GM23248 (cell line): ENCODE measurements at regions not wholly inside any gene's neighbourhood (a gene's known extent, or its start where the extent isn't known, plus 50 kb on each side); places are given as distances from the start of the nearest gene placed in this dataset.
"Not testable (repeated sequence)": the region's sequence is repeated elsewhere in the genome, so short reads cannot be mapped to it uniquely, and the experiment has no call there.

Experiments used
- DNase-seq: peaks from one replicate; pipeline ENCODE4 v3.0.0-alpha.2; 2015
- H2AFZ ChIP-seq: fragments of 200-600 bp; sonication (generic); 2 replicates; pipeline ENCODE4 v1.6.1; 2016; ENCODE audit warnings: antibody characterized with exemption
- H3F3A ChIP-seq: fragments of 200-600 bp; sonication (generic); 2 replicates; pipeline ENCODE4 v1.6.1; 2016; ENCODE audit warnings: mild to moderate bottlenecking, antibody characterized with exemption, mixed run types; ENCODE audit not compliant: insufficient read depth
- H3K27ac ChIP-seq: fragments of 200-600 bp; sonication (generic); 2 replicates; pipeline ENCODE4 v1.5.1; 2016; ENCODE audit warnings: mild to moderate bottlenecking
- H3K27me3 ChIP-seq: fragments of 200-600 bp; sonication (generic); replicated peaks from 2 replicates; pipeline ENCODE4 v1.6.1; 2016; ENCODE audit warnings: mild to moderate bottlenecking; ENCODE audit not compliant: insufficient read depth
- H3K36me3 ChIP-seq: fragments of 200-600 bp; sonication (generic); 2 replicates; pipeline ENCODE4 v1.6.1; 2016; ENCODE audit warnings: low read depth, mild to moderate bottlenecking
- H3K4me1 ChIP-seq: fragments of 200-600 bp; sonication (generic); 2 replicates; pipeline ENCODE4 v1.6.1; 2016; ENCODE audit warnings: mild to moderate bottlenecking; ENCODE audit not compliant: insufficient read depth
- H3K4me2 ChIP-seq: fragments of 200-600 bp; sonication (generic); one replicate; pipeline ENCODE4 v1.6.1; 2016; ENCODE audit warnings: mild to moderate bottlenecking; ENCODE audit not compliant: unreplicated experiment
- H3K4me3 ChIP-seq: fragments of 200-600 bp; sonication (generic); 2 replicates; pipeline ENCODE4 v1.5.1; 2016; ENCODE audit warnings: mild to moderate bottlenecking
- H3K79me2 ChIP-seq: fragments of 200-600 bp; sonication (generic); 2 replicates; pipeline ENCODE4 v1.6.1; 2016; ENCODE audit warnings: mild to moderate bottlenecking; ENCODE audit not compliant: insufficient read depth
- H3K9ac ChIP-seq: fragments of 200-600 bp; sonication (generic); 2 replicates; pipeline ENCODE4 v1.6.1; 2016; ENCODE audit warnings: mild to moderate bottlenecking
- H3K9me2 ChIP-seq: fragments of 200-600 bp; sonication (generic); 2 replicates; pipeline ENCODE4 v1.6.1; 2016; ENCODE audit warnings: mixed run types, mild to moderate bottlenecking, moderate library complexity; ENCODE audit not compliant: insufficient read depth
- H3K9me3 ChIP-seq: fragments of 200-600 bp; sonication (generic); one replicate; pipeline ENCODE4 v1.6.1; 2017; ENCODE audit warnings: low read depth
- H4K20me1 ChIP-seq: fragments of 200-600 bp; sonication (generic); 2 replicates; pipeline ENCODE4 v1.6.0; 2016; ENCODE audit not compliant: insufficient read depth
- EZH2 ChIP-seq: fragments of 200-600 bp; sonication (generic); IDR thresholded peaks from 2 replicates; pipeline ENCODE4 v1.6.1; 2018; ENCODE audit warnings: antibody characterized with exemption, mild to moderate bottlenecking; ENCODE audit not compliant: insufficient read depth, poor library complexity, severe bottlenecking
- EZH2phosphoT487 ChIP-seq: fragments of 200-600 bp; sonication (generic); IDR thresholded peaks from 2 replicates; pipeline ENCODE4 v1.6.1; 2018; ENCODE audit warnings: antibody characterized with exemption, moderate library complexity, mild to moderate bottlenecking, low read depth; ENCODE audit not compliant: insufficient read depth
- WGBS, 2 experiments: methylation state at CpG; one replicate each; pipeline ENCODE4 v1.1.6; 2015 to 2017; ENCODE audit warnings: low lambda C conversion rate in 2 of 2, low coverage in 1 of 2; ENCODE audit errors: missing lambda C conversion rate in 2 of 2; 5-methylcytosine and 5-hydroxymethylcytosine counted together
- in situ Hi-C: fragments of 300-500 bp; cut with MboI; formaldehyde crosslinking; loops from 2 replicates; pipeline ENCODE4 v1.15.0; 2020

GRCh38 chr5:61229416-61229815, 67.1 kb upstream of the SMIM15 start:
- no peaks in the 10 kb centered on the region for H4K20me1 ChIP-seq
- in situ Hi-C loops, result no loop called here
- H3K9me2 ChIP-seq, result no peaks in the 10 kb centered on the region
- H3F3A ChIP-seq, result no peaks in the 10 kb centered on the region
- no peak overlapping the region for H3K4me2 ChIP-seq
- H3K27ac ChIP-seq, result no peak overlapping the region
- no peaks in the 10 kb centered on the region for H3K79me2 ChIP-seq
- DNase-seq, result no peak
- no peak for TF ChIP-seq EZH2phosphoT487
- no peak for TF ChIP-seq EZH2
- 50 to 59% methylated on average over 6 of the region's 6 CpGs for WGBS, 2 experiments
- H3K9ac ChIP-seq, result no peak overlapping the region
- no peaks in the 10 kb centered on the region for H3K36me3 ChIP-seq
- H3K27me3 ChIP-seq, result no peaks in the 10 kb centered on the region
- no peak overlapping the region for H3K4me3 ChIP-seq
- H3K9me3 ChIP-seq, result no peaks in the 10 kb centered on the region
- no peaks in the 10 kb centered on the region for H3K4me1 ChIP-seq
- H2AFZ ChIP-seq, result no peak overlapping the region

DNA sequence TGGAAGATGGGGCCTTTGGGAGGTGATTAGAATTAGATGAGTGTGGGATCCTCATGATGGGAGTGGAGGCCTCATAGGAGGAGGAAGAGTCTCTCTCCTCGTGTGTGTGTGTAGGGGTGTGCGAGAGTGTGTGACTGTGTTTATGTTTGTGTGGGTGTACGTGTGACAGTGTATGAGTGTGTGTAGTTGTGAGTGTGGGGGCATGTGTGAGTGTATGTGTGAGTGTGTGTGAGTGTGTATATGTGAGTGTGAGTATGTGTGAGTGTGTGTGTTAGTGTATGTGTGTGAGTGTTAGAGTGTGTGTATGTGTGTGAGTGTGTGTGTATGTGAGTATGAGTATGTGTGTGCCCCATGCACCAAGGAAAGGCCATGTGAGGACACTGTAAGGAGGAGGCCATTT, 68.2 kb upstream of the SMIM15 start:
- H3F3A ChIP-seq, result no peaks in the 10 kb centered on the region
- H3K27me3 ChIP-seq, result no peaks in the 10 kb centered on the region
- no peak for DNase-seq
- no peak overlapping the region for H3K4me3 ChIP-seq
- H3K79me2 ChIP-seq, result no peaks in the 10 kb centered on the region
- in situ Hi-C loops, result no loop called here
- H2AFZ ChIP-seq, result no peak overlapping the region
- H3K9me2 ChIP-seq, result no peaks in the 10 kb centered on the region
- H3K36me3 ChIP-seq, result no peaks in the 10 kb centered on the region
- H3K4me1 ChIP-seq, result no peaks in the 10 kb centered on the region
- no peak overlapping the region for H3K27ac ChIP-seq
- WGBS, 2 experiments, result 72 to 83% methylated on average over 3 of the region's 3 CpGs
- H3K9ac ChIP-seq, result no peak overlapping the region
- H3K9me3 ChIP-seq, result no peaks in the 10 kb centered on the region
- no peaks in the 10 kb centered on the region for H4K20me1 ChIP-seq
- TF ChIP-seq EZH2phosphoT487 (no peak), EZH2 (no peak)
- no peak overlapping the region for H3K4me2 ChIP-seq

DNA sequence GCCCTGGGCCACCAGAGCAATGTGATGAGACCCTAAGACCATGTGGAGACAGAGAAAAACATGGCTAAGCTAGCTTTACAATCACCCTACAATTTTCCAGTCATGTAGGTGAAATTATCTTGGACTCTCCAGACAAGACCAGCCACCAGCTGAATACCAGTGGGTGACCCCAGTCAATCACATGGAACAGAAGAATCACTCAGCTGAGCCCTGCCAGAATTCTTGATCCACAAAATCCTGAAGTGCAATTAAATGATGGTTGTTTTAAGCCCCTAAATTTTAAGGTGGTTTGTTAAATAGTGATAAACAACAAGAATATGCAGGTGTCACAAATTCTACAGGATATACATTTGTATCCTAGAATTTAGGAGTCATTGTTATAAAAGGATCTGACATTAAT, 69.5 kb upstream of the SMIM15 start:
- in situ Hi-C loops, result no loop called here
- TF ChIP-seq EZH2, result no peak
- TF ChIP-seq EZH2phosphoT487, result no peak

DNA sequence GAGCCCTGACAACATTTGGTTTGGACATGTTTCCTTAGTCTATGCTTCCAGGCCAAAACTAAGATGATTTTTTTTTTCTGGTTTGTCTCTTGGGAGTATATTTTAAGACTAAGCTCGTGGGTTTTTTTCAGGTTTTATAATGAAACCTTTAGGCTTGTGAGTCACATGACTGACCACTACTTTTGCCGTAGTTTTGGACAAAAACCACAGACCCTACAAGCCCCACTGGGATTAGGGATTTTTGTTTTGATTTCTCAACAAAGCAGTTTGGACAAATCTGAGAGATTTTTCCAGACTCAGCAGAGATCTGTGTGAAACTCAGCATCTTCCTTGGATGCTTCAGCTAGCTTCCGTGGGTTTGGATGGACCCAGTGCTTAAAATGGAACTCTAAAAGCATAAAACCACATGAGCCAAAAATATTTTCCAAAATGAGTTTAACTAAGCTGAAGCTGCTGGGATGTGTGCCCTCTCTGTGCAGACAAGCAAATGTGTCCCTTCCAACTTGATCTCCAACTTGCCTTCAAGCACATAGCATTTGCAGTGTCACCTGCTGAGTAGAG, 70.3 kb upstream of the SMIM15 start:
- Histone ChIP-seq H3K36me3 (no peaks in the 10 kb centered on the region), H3K4me3 (no peak overlapping the region), H3K4me1 (no peaks in the 10 kb centered on the region), H3K9ac (no peak overlapping the region), H3K27ac (no peak overlapping the region), H3K4me2 (no peak overlapping the region), H3K9me2 (no peaks in the 10 kb centered on the region), H3K79me2 (no peaks in the 10 kb centered on the region), H3K9me3 (no peaks in the 10 kb centered on the region), H2AFZ (no peak overlapping the region), H3F3A (no peaks in the 10 kb centered on the region), H3K27me3 (no peaks in the 10 kb centered on the region), H4K20me1 (no peaks in the 10 kb centered on the region)
- WGBS, 2 experiments, result 24 to 26% methylated on average over 3 of the region's 3 CpGs
- TF ChIP-seq EZH2phosphoT487, result no peak
- TF ChIP-seq EZH2, result no peak
- no peak for DNase-seq
- in situ Hi-C loops, result no loop called here

More for the DNA sequence above, 69.5 kb upstream of the SMIM15 start:
- Histone ChIP-seq H3K9me3 (no peaks in the 10 kb centered on the region), H3K9ac (no peak overlapping the region), H3K36me3 (no peaks in the 10 kb centered on the region), H3K79me2 (no peaks in the 10 kb centered on the region), H3K4me2 (no peak overlapping the region), H3K27ac (no peak overlapping the region), H2AFZ (no peak overlapping the region), H3K4me1 (no peaks in the 10 kb centered on the region), H3K27me3 (no peaks in the 10 kb centered on the region), H4K20me1 (no peaks in the 10 kb centered on the region), H3F3A (no peaks in the 10 kb centered on the region), H3K4me3 (no peak overlapping the region), H3K9me2 (no peaks in the 10 kb centered on the region)
- DNase-seq, result no peak

GRCh38 chr5:61234019-61234418, 71.8 kb upstream of the SMIM15 start:
- no peak overlapping the region for H3K4me3 ChIP-seq
- H3K4me1 ChIP-seq, result no peaks in the 10 kb centered on the region
- TF ChIP-seq EZH2phosphoT487, result no peak
- TF ChIP-seq EZH2, result no peak
- in situ Hi-C loops, result no loop called here
- H3K27me3 ChIP-seq, result no peaks in the 10 kb centered on the region
- no peak for DNase-seq
- no peaks in the 10 kb centered on the region for H3F3A ChIP-seq
- H3K36me3 ChIP-seq, result no peaks in the 10 kb centered on the region
- H4K20me1 ChIP-seq, result no peaks in the 10 kb centered on the region
- no peak overlapping the region for H3K9ac ChIP-seq
- H3K9me2 ChIP-seq, result no peaks in the 10 kb centered on the region
- no peak overlapping the region for H3K4me2 ChIP-seq
- H3K27ac ChIP-seq, result no peak overlapping the region
- no peak overlapping the region for H2AFZ ChIP-seq
- 67 to 73% methylated on average over 4 of the region's 4 CpGs for WGBS, 2 experiments
- H3K79me2 ChIP-seq, result no peaks in the 10 kb centered on the region
- H3K9me3 ChIP-seq, result no peaks in the 10 kb centered on the region

DNA sequence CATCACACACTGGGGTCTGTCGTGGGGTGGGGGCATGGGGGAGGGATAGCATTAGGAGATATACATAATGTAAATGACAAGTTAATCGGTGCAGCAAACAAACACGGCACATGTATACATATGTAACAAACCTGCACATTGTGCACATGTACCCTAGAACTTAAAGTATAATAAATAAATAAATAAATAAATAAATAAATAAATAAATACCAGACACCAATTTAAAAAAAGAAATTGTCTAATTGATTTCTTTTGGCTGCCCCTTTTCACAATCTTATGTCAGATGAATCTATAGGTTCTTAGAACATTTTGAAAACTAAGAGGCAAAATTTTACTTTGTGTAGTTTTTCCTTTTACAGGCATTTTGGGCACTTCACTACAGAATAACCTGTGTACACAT, 74.4 kb upstream of the SMIM15 start:
- WGBS, 2 experiments, result 57 to 63% methylated on average over 3 of the region's 3 CpGs
- H3K9me2 ChIP-seq, H3K27ac ChIP-seq, H3K27me3 ChIP-seq, H3K4me1 ChIP-seq, in situ Hi-C loops, H3K9me3 ChIP-seq, H3K9ac ChIP-seq, H3F3A ChIP-seq, H3K4me2 ChIP-seq, DNase-seq, H3K4me3 ChIP-seq, H3K36me3 ChIP-seq, H2AFZ ChIP-seq, H4K20me1 ChIP-seq, H3K79me2 ChIP-seq: not testable (repeated sequence)
